ENCODE measurements at regions not wholly inside any gene's neighbourhood (a gene's known extent, or its start where the extent isn't known, plus 50 kb on each side); places are given as distances from the start of the nearest gene placed in this dataset.

GRCh38 chr2:151153601-151154000 is 108.1 kb downstream of the RBM43 start:
- no peak for DNase-seq

DNA sequence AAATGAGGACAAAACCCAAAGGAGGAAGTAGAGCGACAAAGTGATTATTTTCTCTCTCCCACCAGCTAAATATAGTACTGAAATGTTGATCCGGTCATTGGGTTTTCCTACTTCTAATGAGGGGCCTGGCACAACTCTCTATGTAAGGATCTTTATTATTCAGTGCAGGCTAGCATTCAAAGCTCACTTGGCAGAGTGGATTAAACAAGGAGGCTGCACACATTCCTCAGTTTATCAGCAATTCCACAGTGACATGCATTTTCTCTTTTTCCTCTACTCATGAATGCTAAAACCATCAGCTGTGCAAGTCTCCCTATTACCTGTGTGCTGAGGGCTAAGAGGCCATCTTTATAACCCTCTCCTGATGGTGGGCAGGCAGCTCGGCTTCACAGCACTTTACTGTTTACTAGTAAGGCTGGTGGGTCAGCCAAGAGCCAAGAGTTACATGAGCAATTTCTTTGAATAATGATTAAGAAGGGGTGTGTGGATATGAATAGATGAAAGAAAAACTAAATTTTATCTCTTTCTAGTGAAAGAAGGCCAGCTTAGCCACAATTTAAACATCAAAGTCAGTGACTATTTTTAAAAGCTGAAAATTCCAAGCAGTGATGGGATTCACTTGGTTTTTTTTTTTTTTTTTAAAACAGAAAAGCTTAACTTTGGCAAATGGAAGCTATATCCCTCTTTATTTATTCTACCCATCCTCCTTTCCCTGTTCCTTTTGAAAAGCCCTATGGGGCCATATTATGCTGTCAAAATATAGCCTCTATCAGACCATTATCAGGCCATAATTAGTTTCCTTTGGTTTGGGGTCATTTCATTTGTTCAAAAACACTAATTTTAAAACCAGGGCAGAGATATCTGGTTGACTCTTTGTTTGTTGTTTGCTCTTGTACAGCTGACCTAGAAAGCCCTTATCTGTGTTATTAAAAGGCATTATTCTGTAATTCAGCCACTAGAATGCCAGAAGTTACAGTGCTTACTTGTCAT is 111.0 kb downstream of the RBM43 start:
- DNase-seq: no peak

- no peak for DNase-seq
Observed at GRCh38 chr2:151138507-151138906, 123.2 kb downstream of the RBM43 start.

DNA sequence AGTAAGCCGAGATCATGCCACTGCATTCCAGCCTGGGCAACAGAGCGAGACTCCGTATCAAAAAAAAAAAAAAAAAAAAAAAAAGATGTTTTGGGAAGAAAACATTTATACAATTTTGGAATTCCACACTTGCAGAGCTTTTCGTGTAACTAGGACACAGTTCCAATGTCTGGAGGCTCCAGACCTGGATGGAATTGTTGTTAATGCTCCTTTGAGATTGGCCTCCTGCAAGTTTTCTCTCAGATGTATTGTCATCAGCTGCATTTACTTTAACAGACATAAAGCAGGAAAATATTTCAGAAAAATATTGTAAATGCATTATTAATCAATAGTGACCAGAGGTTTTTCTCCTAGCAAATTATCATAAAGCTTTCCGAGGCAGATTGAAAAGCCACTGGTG is 124.1 kb downstream of the RBM43 start:
- no peak for DNase-seq

- no peak for DNase-seq
Observed at GRCh38 chr2:151120011-151120410, 141.7 kb downstream of the RBM43 start.

DNA sequence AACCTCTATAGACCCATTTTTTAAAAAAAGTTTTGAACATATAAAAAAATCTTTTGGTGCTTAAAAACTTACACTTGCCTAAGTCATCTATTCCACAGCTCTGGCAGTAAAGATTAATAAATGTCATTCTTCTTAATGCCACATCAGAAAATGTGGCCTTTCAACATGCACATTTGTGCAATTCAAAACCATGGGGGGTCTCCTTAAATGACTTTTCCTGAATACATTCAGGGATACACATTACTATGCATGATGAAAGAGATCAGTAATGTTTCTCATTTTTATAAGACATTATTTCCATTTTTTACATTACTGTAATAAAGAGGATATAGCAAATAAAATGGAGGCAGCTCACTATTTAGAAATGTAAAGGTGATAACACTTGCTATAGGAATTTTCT is 142.3 kb downstream of the RBM43 start:
- no peak for DNase-seq

DNA sequence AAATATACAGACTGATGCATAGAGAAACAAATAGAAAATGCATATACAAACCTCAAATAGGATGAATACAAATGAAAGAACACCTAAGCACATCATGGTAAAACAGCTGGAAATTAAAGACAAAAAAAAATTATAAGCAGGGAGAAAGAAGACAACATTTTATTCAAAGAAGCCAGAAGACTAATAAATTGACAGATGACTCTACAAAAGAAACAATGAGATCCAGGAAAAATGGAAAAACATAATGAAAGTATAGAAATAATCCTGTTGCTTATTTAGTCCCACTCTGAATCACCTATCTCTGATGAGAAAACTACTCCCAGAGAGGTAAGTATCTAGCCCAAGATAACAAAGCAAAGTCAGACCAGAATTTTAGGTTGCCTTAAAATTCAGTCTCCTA is 143.4 kb downstream of the RBM43 start:
- no peak for DNase-seq

DNA sequence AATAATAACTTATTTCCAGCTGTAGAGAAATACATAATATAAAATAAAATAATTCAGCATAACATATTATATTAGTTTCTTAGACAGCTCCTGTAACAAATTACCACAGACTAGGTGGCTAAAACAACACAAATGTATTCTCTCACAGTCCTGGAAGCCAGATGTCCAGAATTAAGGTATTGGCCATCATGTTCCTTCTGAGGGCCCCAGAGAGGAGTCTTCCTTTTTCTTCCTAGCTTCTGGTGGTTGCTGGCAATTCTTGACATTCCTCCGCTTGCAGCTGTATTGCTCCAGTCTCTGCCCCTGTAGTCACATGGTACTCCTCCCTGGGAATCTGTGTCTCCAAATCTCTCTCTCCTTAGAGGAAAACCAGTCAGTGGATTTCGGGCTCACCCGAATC is 146.8 kb downstream of the RBM43 start:
- no peak for DNase-seq

GRCh38 chr2:151113318-151113717 is 148.3 kb downstream of the RBM43 start:
- no peak for DNase-seq

- no peak for DNase-seq
Observed at GRCh38 chr2:151111599-151112278, 149.9 kb downstream of the RBM43 start.

GRCh38 chr2:151106805-151107506 is 154.7 kb downstream of the RBM43 start:
- DNase-seq: no peak

GRCh38 chr2:151103551-151103950 is 158.1 kb downstream of the RBM43 start:
- no peak for DNase-seq

GRCh38 chr2:151102226-151102625 is 159.4 kb downstream of the RBM43 start:
- DNase-seq: no peak

- no peak for DNase-seq
Observed at GRCh38 chr2:151098841-151099240, 162.8 kb downstream of the RBM43 start.

- no peak for DNase-seq
Observed at GRCh38 chr2:151097895-151098294, 163.8 kb downstream of the RBM43 start.

DNA sequence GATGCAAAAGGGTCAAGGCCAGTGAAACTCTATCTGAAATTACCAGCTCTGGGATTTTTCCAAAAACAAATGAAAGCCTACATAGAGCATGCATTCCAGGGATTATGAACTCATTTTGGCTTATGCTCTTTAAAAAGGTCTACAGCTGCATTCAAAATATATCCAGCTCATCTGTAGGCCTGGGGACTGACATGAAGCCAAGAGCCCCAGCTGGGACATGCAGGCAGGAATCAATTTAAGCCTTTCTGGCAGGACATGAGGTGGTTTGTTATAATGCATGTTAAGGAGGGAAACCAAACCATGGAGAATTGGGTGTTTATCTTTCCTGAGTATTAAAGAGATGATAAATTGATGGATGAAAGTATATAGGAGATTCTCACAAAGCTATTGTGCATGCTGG is 164.5 kb downstream of the RBM43 start:
- DNase-seq: no peak

GRCh38 chr2:151096235-151096634 is 165.4 kb downstream of the RBM43 start:
- DNase-seq: no peak

GRCh38 chr2:151095463-151095862 is 166.2 kb downstream of the RBM43 start:
- DNase-seq: no peak

DNA sequence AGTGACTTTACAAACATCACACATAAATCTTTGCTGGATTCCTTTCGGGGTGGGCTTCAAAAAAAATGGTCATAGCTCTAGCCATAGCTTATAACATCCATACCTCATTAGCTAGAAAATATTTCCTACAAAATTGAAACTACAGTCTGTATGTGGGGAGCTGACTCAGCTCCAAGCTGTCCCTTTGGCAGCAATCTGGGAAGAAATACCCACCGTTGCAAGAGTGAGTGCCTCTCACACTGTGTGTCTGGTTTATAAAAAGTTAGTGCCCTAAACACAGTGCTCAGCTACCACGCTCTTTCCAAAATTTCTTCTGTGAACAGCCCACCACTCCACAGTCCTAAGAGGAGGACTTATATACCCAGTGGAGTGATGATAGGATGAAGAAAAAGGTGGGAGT is 170.1 kb downstream of the RBM43 start:
- DNase-seq: no peak

DNA sequence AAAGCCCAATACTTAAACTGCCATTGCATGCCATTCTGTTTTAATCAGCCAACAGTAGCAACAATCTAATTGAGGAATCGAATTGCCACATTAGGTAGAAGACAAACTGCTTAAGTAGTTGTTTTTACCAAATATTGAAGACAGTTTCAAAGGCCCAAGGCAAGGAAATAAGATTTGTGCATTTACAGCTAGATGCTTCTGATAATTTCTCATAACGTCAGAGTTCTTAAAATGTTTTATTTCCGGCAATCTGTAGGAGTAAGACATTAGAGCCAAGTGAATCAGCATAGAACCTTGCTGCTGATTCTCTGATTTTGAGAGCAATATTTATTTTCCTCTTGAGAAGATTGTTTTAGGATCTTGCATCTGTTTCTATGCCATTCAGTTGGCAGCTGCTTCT is 174.3 kb downstream of the RBM43 start:
- no peak for DNase-seq

GRCh38 chr2:151085181-151085611 is 176.5 kb downstream of the RBM43 start:
- no peak for DNase-seq

- no peak for DNase-seq
Observed at GRCh38 chr2:151083856-151084795, 177.5 kb downstream of the RBM43 start.
